ENCODE measurements at regions not wholly inside any gene's neighbourhood (a gene's known extent, or its start where the extent isn't known, plus 50 kb on each side); places are given as distances from the start of the nearest gene placed in this dataset.

DNA sequence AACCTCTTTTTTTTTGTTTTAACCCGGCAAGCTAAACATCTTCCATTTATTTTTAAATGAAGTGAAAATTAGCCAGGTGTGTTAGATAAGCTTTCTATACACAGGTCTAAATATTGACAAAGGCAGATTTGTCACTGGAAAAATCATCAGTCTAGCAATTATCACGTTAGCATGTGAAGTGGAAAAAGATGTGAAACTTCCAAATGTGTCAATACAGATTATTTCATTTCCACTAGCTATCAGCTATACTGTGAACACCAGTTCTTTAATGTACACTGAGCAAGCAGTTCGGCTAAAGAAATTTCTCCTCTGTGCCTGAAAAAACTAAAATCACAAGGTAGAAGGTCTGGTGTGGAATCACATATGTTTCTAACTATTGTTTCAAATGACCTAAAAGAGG lies 96.6 kb upstream of the G2E3 start:
- no peak for TF ChIP-seq POLR2AphosphoS5 (IDR thresholded peaks at IDR 0.05)
- TF ChIP-seq, protein P1, sequence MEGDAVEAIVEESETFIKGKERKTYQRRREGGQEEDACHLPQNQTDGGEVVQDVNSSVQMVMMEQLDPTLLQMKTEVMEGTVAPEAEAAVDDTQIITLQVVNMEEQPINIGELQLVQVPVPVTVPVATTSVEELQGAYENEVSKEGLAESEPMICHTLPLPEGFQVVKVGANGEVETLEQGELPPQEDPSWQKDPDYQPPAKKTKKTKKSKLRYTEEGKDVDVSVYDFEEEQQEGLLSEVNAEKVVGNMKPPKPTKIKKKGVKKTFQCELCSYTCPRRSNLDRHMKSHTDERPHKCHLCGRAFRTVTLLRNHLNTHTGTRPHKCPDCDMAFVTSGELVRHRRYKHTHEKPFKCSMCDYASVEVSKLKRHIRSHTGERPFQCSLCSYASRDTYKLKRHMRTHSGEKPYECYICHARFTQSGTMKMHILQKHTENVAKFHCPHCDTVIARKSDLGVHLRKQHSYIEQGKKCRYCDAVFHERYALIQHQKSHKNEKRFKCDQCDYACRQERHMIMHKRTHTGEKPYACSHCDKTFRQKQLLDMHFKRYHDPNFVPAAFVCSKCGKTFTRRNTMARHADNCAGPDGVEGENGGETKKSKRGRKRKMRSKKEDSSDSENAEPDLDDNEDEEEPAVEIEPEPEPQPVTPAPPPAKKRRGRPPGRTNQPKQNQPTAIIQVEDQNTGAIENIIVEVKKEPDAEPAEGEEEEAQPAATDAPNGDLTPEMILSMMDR (IDR thresholded peaks at IDR 0.05) = no peak
- TF ChIP-seq POLR2A (IDR thresholded peaks at IDR 0.05) = no peak

Data from gastroesophageal sphincter (tissue), 3 donors.